ENCODE measurements at regions not wholly inside any gene's neighbourhood (a gene's known extent, or its start where the extent isn't known, plus 50 kb on each side); places are given as distances from the start of the nearest gene placed in this dataset.
"Not testable (repeated sequence)": the region's sequence is repeated elsewhere in the genome, so short reads cannot be mapped to it uniquely, and the experiment has no call there.

DNA sequence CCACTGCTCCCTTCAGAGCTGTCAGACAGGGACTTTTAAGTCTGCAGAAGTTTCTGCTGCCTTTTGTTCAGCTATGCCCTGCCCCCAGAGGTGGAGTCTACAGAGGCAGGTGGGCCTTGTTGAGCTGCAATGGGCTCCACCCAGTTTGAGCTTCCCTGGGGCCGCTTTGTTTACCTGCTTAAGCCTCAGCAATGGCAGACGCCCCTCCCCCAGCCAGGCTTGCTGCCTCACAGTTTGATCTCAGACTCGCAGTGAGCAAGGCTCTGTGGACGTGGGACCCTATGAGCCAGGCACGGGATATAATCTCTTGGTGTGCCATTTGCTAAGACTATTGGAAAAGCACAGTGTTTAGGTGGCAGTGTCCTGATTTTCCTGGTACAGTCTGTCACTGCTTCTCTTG, 104.2 kb upstream of the PTBP2 start:
- DNase-seq; H3K36me3 ChIP-seq (ENCODE audit: control insufficient read depth in 1 of 2, insufficient read depth in 2 of 2, low read length in 1 of 2); H3K27me3 ChIP-seq (ENCODE audit: control insufficient read depth in 1 of 2, insufficient read depth in 2 of 2, low read length in 1 of 2); H3K4me3 ChIP-seq (ENCODE audit: low read length in 2 of 2); ATAC-seq (ENCODE audit: low FRiP score); H3K4me1 ChIP-seq (ENCODE audit: control insufficient read depth in 1 of 2, insufficient read depth in 2 of 2, low read length in 2 of 2); intact Hi-C loops (cut with DNase I); H3K9me3 ChIP-seq (ENCODE audit: control insufficient read depth, low read length); H3K27ac ChIP-seq (ENCODE audit: low read depth in 1 of 2, low read length in 2 of 2): not testable (repeated sequence)
- WGBS, 2 donors = 91 to 94% methylated on average over 5 of the region's 5 CpGs

DNA sequence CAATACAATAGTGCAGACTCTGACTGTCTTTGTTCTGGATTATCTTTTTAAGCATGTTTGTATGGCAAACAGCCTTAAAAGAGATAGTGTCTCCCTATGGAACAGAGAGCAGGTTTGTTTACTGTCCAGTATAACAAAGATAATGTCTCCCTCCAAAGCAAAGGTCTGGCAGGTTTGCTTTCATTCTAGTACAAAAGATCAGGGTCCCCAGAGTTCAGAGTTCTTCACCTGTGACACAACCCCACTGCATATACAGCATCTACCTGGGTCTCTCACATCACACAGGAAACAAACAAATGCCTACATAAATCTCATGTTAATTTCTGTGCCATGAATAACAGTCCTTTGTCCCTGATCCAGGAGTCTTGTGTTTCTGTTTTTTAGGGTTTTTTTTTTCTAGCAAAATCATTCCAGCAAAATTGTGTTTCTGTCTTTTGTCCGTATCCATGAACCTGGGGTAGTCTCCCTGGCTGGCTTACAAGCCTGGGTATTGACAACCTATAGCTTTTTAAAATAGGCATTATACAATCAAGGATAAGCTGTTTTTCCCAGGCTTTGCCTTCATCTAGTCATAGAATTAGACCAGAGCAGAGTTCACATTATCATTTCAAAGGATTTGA, 89.4 kb upstream of the PTBP2 start:
- Histone ChIP-seq H3K27me3 (ENCODE audit: control insufficient read depth in 1 of 2, insufficient read depth in 2 of 2, low read length in 1 of 2) (no peaks in the 10 kb centered on the region), H3K4me1 (ENCODE audit: control insufficient read depth in 1 of 2, insufficient read depth in 2 of 2, low read length in 2 of 2) (no peaks in the 10 kb centered on the region), H3K27ac (ENCODE audit: low read depth in 1 of 2, low read length in 2 of 2) (no peak overlapping the region), H3K36me3 (ENCODE audit: control insufficient read depth in 1 of 2, insufficient read depth in 2 of 2, low read length in 1 of 2) (no peaks in the 10 kb centered on the region), H3K9me3 (ENCODE audit: control insufficient read depth, low read length) (no peaks in the 10 kb centered on the region), H3K4me3 (ENCODE audit: low read length in 2 of 2) (no peak overlapping the region)
- intact Hi-C loops (cut with DNase I) = no loop called here
- DNase-seq = no peak
- ATAC-seq (ENCODE audit: low FRiP score) = no peak
- WGBS, 2 donors = 42 to 43% methylated on average over 1 of the region's 1 CpG

GRCh38 chr1:96633695-96634094, 87.9 kb upstream of the PTBP2 start:
- no peaks in the 10 kb centered on the region for H3K27me3 ChIP-seq (ENCODE audit: control insufficient read depth in 1 of 2, insufficient read depth in 2 of 2, low read length in 1 of 2)
- ATAC-seq (ENCODE audit: low FRiP score) (no peak), DNase-seq (no peak)
- intact Hi-C loops (cut with DNase I) = no loop called here
- H3K9me3 ChIP-seq (ENCODE audit: control insufficient read depth, low read length) = no peaks in the 10 kb centered on the region
- H3K4me1 ChIP-seq (ENCODE audit: control insufficient read depth in 1 of 2, insufficient read depth in 2 of 2, low read length in 2 of 2) = no peaks in the 10 kb centered on the region
- no peak overlapping the region for H3K27ac ChIP-seq (ENCODE audit: low read depth in 1 of 2, low read length in 2 of 2)
- no peak overlapping the region for H3K4me3 ChIP-seq (ENCODE audit: low read length in 2 of 2)
- H3K36me3 ChIP-seq (ENCODE audit: control insufficient read depth in 1 of 2, insufficient read depth in 2 of 2, low read length in 1 of 2) = no peaks in the 10 kb centered on the region
- 83 to 89% methylated on average over 3 of the region's 3 CpGs for WGBS, 2 donors

DNA sequence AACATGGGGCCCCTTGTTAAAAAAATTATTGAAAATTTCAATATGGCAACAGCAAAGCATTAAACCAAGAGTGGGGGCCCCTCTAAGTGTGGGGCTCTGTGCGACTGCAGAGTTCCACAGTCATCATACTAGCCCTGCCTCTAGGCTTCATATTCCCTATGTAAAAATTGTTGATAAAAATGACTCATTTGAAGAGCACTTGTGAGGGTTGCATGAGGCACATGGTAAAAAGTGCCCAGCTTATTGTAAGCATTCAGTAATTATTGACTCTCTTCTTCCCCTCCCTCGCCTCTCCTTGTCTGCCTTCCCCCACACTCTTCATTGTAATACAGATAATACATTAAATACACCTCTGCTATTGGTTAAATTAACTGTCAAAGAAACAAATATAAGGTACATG, 86.7 kb upstream of the PTBP2 start:
- no peak overlapping the region for H3K27ac ChIP-seq (ENCODE audit: low read depth in 1 of 2, low read length in 2 of 2)
- intact Hi-C loops (cut with DNase I) = no loop called here
- no peak for DNase-seq
- H3K4me3 ChIP-seq (ENCODE audit: low read length in 2 of 2) = no peak overlapping the region
- no peaks in the 10 kb centered on the region for H3K36me3 ChIP-seq (ENCODE audit: control insufficient read depth in 1 of 2, insufficient read depth in 2 of 2, low read length in 1 of 2)
- no peaks in the 10 kb centered on the region for H3K27me3 ChIP-seq (ENCODE audit: control insufficient read depth in 1 of 2, insufficient read depth in 2 of 2, low read length in 1 of 2)
- no peaks in the 10 kb centered on the region for H3K9me3 ChIP-seq (ENCODE audit: control insufficient read depth, low read length)
- no peak for ATAC-seq (ENCODE audit: low FRiP score)
- no peaks in the 10 kb centered on the region for H3K4me1 ChIP-seq (ENCODE audit: control insufficient read depth in 1 of 2, insufficient read depth in 2 of 2, low read length in 2 of 2)
- WGBS, 2 donors = 93 to 95% methylated on average over 2 of the region's 2 CpGs

- ATAC-seq (ENCODE audit: low FRiP score) = no peak
Measured at GRCh38 chr1:96641282-96641681, 80.3 kb upstream of the PTBP2 start.

GRCh38 chr1:96643519-96643918, 78.1 kb upstream of the PTBP2 start:
- ATAC-seq (ENCODE audit: low FRiP score) = no peak
- DNase-seq = no peak
- Histone ChIP-seq H3K27ac (ENCODE audit: low read depth in 1 of 2, low read length in 2 of 2) (no peak overlapping the region), H3K4me3 (ENCODE audit: low read length in 2 of 2) (no peak overlapping the region), H3K27me3 (ENCODE audit: control insufficient read depth in 1 of 2, insufficient read depth in 2 of 2, low read length in 1 of 2) (no peaks in the 10 kb centered on the region), H3K4me1 (ENCODE audit: control insufficient read depth in 1 of 2, insufficient read depth in 2 of 2, low read length in 2 of 2) (no peaks in the 10 kb centered on the region), H3K36me3 (ENCODE audit: control insufficient read depth in 1 of 2, insufficient read depth in 2 of 2, low read length in 1 of 2) (no peaks in the 10 kb centered on the region), H3K9me3 (ENCODE audit: control insufficient read depth, low read length) (no peaks in the 10 kb centered on the region)
- intact Hi-C loops (cut with DNase I) = no loop called here
- WGBS, 2 donors = 90 to 96% methylated on average over 1 of the region's 1 CpG

More at GRCh38 chr1:96641282-96641681, 80.3 kb upstream of the PTBP2 start:
- H3K4me3 ChIP-seq (ENCODE audit: low read length in 2 of 2) = no peak overlapping the region
- intact Hi-C loops (cut with DNase I) = no loop called here
- no peaks in the 10 kb centered on the region for H3K27me3 ChIP-seq (ENCODE audit: control insufficient read depth in 1 of 2, insufficient read depth in 2 of 2, low read length in 1 of 2)
- DNase-seq = no peak
- no peaks in the 10 kb centered on the region for H3K4me1 ChIP-seq (ENCODE audit: control insufficient read depth in 1 of 2, insufficient read depth in 2 of 2, low read length in 2 of 2)
- no peaks in the 10 kb centered on the region for H3K36me3 ChIP-seq (ENCODE audit: control insufficient read depth in 1 of 2, insufficient read depth in 2 of 2, low read length in 1 of 2)
- H3K9me3 ChIP-seq (ENCODE audit: control insufficient read depth, low read length) = no peaks in the 10 kb centered on the region
- 66 to 67% methylated on average over 3 of the region's 3 CpGs for WGBS, 2 donors
- H3K27ac ChIP-seq (ENCODE audit: low read depth in 1 of 2, low read length in 2 of 2) = no peak overlapping the region

DNA sequence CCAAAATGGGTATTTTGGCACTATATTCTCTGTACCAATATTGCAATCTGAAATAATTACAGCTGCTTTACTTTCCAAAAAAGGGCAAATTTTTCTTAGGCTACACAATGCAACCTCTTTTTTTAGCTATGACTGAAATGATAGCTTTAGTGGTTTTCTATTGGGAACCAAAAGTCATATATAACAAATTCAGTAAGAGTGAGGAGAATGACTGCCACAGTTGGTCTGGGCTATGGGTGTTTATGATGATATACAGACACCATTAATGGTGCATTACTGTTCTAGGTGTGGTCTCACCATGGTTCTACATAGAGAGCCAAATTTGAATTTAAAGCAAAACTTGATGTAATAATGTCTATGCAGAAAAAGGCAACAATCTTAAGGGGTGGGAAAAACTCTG, 72.3 kb upstream of the PTBP2 start:
- DNase-seq (no peak), ATAC-seq (ENCODE audit: low FRiP score) (no peak)
- no peaks in the 10 kb centered on the region for H3K36me3 ChIP-seq (ENCODE audit: control insufficient read depth in 1 of 2, insufficient read depth in 2 of 2, low read length in 1 of 2)
- no peaks in the 10 kb centered on the region for H3K4me1 ChIP-seq (ENCODE audit: control insufficient read depth in 1 of 2, insufficient read depth in 2 of 2, low read length in 2 of 2)
- no peak overlapping the region for H3K4me3 ChIP-seq (ENCODE audit: low read length in 2 of 2)
- H3K27me3 ChIP-seq (ENCODE audit: control insufficient read depth in 1 of 2, insufficient read depth in 2 of 2, low read length in 1 of 2) = peaks cover 0 to 1% of the 10 kb centered on the region in 2 donors
- no peak overlapping the region for H3K27ac ChIP-seq (ENCODE audit: low read depth in 1 of 2, low read length in 2 of 2)
- H3K9me3 ChIP-seq (ENCODE audit: control insufficient read depth, low read length) = no peaks in the 10 kb centered on the region
- intact Hi-C loops (cut with DNase I) = no loop called here

DNA sequence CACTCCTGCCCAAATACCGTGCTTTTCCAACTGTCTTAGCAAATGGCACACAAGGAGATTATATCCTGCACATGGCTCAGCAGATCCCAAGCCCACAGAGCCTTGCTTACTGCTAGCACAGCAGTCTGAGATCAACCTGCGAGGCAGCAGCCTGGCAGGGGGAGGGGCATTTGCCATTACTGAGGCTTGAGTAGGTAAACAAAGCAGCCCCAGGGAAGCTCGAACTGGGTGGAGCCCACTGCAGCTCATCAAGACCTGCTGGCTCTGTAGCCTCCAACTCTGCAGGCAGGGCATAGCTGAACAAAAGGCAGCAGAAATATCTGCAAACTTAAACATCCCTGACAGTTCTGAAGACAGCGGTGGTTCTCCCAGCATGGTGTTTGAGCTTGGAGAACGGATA, 70.1 kb upstream of the PTBP2 start:
- Histone ChIP-seq H3K4me1 (ENCODE audit: control insufficient read depth in 1 of 2, insufficient read depth in 2 of 2, low read length in 2 of 2) (no peaks in the 10 kb centered on the region), H3K36me3 (ENCODE audit: control insufficient read depth in 1 of 2, insufficient read depth in 2 of 2, low read length in 1 of 2) (no peaks in the 10 kb centered on the region), H3K9me3 (ENCODE audit: control insufficient read depth, low read length) (no peaks in the 10 kb centered on the region), H3K27ac (ENCODE audit: low read depth in 1 of 2, low read length in 2 of 2) (no peak overlapping the region), H3K4me3 (ENCODE audit: low read length in 2 of 2) (no peak overlapping the region), H3K27me3 (ENCODE audit: control insufficient read depth in 1 of 2, insufficient read depth in 2 of 2, low read length in 1 of 2) (peaks cover 0 to 1% of the 10 kb centered on the region in 2 donors)
- no peak for ATAC-seq (ENCODE audit: low FRiP score)
- DNase-seq = no peak
- 81 to 90% methylated on average over 5 of the region's 5 CpGs for WGBS, 2 donors
- intact Hi-C loops (cut with DNase I) = no loop called here

GRCh38 chr1:96660051-96660450, 61.5 kb upstream of the PTBP2 start:
- ATAC-seq (ENCODE audit: low FRiP score) (no peak), DNase-seq (no peak)
- H3K36me3 ChIP-seq (ENCODE audit: control insufficient read depth in 1 of 2, insufficient read depth in 2 of 2, low read length in 1 of 2) = no peaks in the 10 kb centered on the region
- no peaks in the 10 kb centered on the region for H3K9me3 ChIP-seq (ENCODE audit: control insufficient read depth, low read length)
- H3K4me1 ChIP-seq (ENCODE audit: control insufficient read depth in 1 of 2, insufficient read depth in 2 of 2, low read length in 2 of 2) = no peaks in the 10 kb centered on the region
- intact Hi-C loops (cut with DNase I) = no loop called here
- 79 to 86% methylated on average over 3 of the region's 3 CpGs for WGBS, 2 donors
- no peaks in the 10 kb centered on the region for H3K27me3 ChIP-seq (ENCODE audit: control insufficient read depth in 1 of 2, insufficient read depth in 2 of 2, low read length in 1 of 2)
- H3K27ac ChIP-seq (ENCODE audit: low read depth in 1 of 2, low read length in 2 of 2) = no peak overlapping the region
- H3K4me3 ChIP-seq (ENCODE audit: low read length in 2 of 2) = no peak overlapping the region
